ENCODE measurements at regions not wholly inside any gene's neighbourhood (a gene's known extent, or its start where the extent isn't known, plus 50 kb on each side); places are given as distances from the start of the nearest gene placed in this dataset.
A peak's percentile ranks its signal among the peaks of the same experiment; 100 is the strongest.

GRCh38 chr10:113420733-113421675 is 131.8 kb upstream of the HABP2 start:
- DNase-seq = no peak

- DNase-seq = no peak
Observed at GRCh38 chr10:113422371-113422770, 130.5 kb upstream of the HABP2 start.

- no peak for DNase-seq
Observed at GRCh38 chr10:113423981-113424721, 128.7 kb upstream of the HABP2 start.

- no peak for DNase-seq
Observed at GRCh38 chr10:113425008-113425407, 127.8 kb upstream of the HABP2 start.

GRCh38 chr10:113425541-113425951 is 127.3 kb upstream of the HABP2 start:
- DNase-seq = no peak

GRCh38 chr10:113426181-113426877 is 126.5 kb upstream of the HABP2 start:
- no peak for DNase-seq

- no peak for DNase-seq
Observed at GRCh38 chr10:113427236-113427735, 125.6 kb upstream of the HABP2 start.

GRCh38 chr10:113427811-113428558 is 124.9 kb upstream of the HABP2 start:
- DNase-seq = no peak

- DNase-seq = no peak
Observed at GRCh38 chr10:113430634-113431397, 122.0 kb upstream of the HABP2 start.

GRCh38 chr10:113431398-113432160 is 121.3 kb upstream of the HABP2 start:
- no peak for DNase-seq

GRCh38 chr10:113433711-113434110 is 119.1 kb upstream of the HABP2 start:
- no peak for DNase-seq

- no peak for DNase-seq
Observed at GRCh38 chr10:113434315-113434714, 118.5 kb upstream of the HABP2 start.

GRCh38 chr10:113434950-113435349 is 117.9 kb upstream of the HABP2 start:
- DNase-seq = no peak

GRCh38 chr10:113435881-113436280 is 117.0 kb upstream of the HABP2 start:
- DNase-seq = no peak

GRCh38 chr10:113436851-113437250 is 116.0 kb upstream of the HABP2 start:
- no peak for DNase-seq

GRCh38 chr10:113438652-113439051 is 114.2 kb upstream of the HABP2 start:
- no peak for DNase-seq

GRCh38 chr10:113441220-113441619 is 111.6 kb upstream of the HABP2 start:
- no peak for DNase-seq

GRCh38 chr10:113441686-113442270 is 111.1 kb upstream of the HABP2 start:
- no peak for DNase-seq

GRCh38 chr10:113442336-113442735 is 110.5 kb upstream of the HABP2 start:
- DNase-seq = peak; percentile 4
